HG02852 (cell line): ENCODE measurements at regions not wholly inside any gene's neighbourhood (a gene's known extent, or its start where the extent isn't known, plus 50 kb on each side); places are given as distances from the start of the nearest gene placed in this dataset.
A peak's percentile ranks its signal among the peaks of the same experiment; 100 is the strongest.
"Not testable (repeated sequence)": the region's sequence is repeated elsewhere in the genome, so short reads cannot be mapped to it uniquely, and the experiment has no call there.

ENCODE experiments used
- ATAC-seq: cut with Tn5 transposase; IDR thresholded peaks from one replicate; pipeline ENCODE4 v1.9.1; 2021; ENCODE audit warnings: mild to moderate bottlenecking, moderate library complexity; ENCODE audit not compliant: unreplicated experiment

DNA sequence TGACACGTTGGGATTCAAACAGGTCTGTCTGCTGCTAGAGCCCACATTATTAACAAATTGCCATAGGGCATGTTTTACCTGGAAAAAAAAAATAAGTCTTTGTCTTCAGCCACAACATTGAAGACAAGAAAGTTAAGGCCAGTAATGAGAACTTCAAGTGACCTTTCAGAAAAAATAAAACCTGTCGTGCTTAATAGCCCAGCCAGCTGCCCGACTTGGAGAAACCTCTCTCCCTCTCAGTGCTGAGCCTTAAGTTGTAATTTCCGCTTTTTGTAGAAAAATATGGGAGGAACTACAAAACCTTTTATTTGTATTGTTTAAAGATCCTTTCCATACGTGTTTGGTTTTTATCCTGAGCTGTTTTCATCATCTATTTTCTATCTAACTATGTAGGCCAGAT, 454.3 kb upstream of the SLITRK6 start:
- ATAC-seq, result not testable (repeated sequence)

DNA sequence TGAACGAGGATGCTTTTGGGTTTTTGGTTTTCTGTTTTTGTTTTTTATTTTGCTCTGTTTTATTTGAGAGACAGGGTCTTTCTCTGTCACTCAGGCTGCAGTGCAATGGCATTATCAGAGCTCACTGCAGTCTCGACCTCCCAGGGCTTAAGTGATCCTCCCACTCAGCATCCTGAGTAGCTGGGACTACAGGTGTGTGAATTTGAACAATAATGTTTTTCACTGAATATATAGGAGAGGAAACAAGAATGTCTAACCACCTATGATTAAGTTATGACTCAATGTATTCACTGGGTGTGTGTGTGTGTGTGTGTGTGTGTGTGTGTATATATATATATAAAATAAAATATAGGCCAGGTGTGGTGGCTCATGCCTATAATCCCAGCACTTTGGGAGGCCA, 456.6 kb upstream of the SLITRK6 start:
- not testable (repeated sequence) for ATAC-seq

DNA sequence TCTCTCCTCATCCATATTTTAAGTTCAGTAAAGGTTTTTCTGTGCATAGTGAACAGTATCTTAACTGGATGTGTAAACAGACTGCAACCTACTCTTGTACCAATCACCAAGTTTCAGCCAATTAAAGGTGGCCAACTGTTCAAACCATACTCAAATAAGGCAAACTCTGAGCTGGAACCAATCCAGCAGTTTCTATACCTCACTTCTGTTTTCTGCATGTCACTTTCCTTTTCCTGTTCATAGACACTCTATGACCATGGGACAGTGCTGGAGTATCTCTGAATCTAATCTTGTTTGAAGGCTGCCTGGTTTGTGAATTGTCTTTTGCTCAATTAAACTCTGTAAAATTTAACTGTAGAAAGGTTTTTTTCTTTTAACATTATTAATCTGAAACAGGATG, 470.3 kb upstream of the SLITRK6 start:
- ATAC-seq, result no peak

DNA sequence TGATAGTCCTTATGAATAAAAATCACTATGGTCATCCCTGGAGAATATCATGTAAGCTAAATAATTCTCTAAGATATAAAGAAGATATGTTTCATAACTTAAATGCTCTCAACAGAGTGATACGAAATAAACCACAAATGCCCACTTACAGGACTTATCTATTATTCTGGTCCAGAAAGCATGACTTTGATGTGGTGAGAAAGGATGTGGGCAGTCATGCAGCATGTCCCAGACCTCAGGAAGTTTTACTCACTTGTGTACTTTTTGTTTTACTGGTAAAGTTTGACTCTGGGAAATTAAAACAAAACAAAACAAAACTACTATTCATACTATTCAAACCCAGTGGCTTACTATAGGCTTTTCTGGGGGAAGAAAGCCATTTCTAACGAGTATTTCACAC, 483.2 kb upstream of the SLITRK6 start:
- ATAC-seq, result peak; percentile 80

DNA sequence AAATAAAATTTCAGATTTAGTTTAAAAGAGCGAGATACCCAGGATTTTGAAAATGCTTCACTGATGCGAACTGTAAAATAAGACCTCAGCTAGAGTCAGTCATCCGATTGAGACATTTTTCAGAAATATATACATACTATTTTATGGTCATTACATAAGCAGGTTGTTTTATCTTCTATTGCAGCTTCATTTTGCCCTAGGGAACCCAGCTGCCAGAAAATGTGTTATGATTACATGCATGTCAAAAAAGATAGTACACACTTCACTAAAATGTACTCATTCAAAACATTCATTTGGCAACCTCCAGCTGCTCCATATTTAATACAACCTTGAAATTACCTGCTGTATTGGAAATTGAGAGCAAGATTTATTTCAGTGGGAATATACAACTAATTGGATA, 483.8 kb upstream of the SLITRK6 start:
- ATAC-seq, result no peak

DNA sequence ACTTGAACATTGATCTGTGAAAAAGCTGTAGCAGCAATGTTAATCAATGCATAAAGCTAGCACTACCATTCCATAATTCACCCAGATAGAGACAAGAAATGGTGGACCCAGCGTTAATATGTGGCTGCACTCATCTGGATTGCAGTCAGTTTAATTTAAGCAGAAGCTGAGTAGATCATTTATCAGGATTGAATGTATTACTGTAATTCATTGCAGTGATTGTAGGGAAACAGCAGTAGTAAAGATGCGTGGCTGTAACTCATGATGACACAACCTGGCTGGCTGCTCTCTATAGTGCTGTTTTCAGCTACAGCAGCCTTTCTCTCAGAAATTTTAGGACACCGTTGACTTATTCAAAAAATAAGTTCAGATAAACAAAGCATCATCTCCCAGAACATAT, 499.5 kb upstream of the SLITRK6 start:
- no peak for ATAC-seq

DNA sequence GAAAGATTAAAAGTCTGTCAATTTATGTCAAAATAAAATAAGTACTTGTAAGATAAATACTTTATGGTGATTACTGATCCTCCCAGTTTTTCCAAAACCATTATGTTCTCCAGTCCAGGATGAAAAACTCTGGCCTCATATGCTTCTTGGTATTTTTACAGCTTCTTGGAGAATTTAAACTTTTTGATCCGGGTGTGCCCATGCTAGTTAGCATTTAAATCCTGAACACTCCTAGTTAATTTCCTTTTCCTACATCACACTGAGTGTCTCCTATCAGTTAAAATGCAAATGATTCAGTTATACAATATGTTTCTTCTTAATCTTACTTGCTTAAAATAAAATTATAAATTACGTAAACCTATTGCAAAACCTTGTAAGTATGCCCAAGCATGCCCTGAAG, 499.9 kb upstream of the SLITRK6 start:
- no peak for ATAC-seq

DNA sequence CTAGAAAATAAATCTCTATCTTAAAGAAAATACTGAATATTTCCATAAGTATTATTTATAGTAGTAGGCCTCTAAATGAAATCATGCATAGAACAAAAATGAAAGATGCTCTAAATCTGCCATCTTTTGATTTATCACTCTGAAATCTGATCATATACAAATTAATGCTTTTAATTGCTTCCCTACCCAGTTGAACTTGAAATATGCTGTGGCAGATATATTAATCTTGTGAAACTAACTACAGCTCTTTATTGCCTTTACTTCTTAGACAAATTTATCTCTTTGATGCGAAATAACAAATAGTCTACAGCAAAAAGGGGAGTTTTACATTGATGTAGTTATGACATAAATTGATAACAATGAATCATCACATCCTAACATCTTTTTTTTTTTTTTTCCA, 510.7 kb upstream of the SLITRK6 start:
- no peak for ATAC-seq

DNA sequence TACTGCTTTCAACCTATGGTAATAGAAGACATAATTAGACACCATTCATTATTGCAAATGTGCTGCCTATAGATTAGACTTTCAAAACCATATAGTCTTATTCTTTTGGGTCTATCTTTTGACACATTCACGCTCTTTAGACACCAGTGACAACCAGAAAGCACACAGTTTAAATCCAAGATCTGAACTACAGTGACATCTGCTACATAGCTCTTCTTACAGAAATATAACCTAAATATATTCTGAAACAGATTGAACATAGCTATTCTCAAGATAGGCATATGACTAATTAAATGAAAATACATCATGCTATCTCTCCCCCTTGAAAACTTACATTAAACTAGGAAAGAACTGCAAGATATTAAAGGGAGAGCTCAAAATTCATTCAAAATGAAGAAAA, 514.2 kb upstream of the SLITRK6 start:
- no peak for ATAC-seq

DNA sequence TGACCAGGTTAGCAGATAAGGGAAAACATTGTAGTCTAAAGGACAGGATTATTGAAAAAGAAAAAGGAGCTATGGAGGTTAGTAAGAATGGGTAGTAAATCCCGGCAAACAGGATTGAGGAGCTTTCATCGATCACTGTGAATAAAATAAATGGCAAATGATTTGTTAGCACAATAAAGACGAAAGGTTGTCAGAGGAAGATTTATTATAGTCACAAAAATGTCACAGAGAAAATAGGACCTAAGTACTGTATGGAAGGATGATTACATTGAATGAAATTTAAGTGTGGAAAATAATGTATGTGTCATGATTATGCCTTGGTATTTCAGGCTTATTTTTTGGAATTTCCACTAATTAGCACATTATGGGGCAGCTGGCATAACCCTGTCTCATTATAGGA, 519.2 kb upstream of the SLITRK6 start:
- no peak for ATAC-seq

DNA sequence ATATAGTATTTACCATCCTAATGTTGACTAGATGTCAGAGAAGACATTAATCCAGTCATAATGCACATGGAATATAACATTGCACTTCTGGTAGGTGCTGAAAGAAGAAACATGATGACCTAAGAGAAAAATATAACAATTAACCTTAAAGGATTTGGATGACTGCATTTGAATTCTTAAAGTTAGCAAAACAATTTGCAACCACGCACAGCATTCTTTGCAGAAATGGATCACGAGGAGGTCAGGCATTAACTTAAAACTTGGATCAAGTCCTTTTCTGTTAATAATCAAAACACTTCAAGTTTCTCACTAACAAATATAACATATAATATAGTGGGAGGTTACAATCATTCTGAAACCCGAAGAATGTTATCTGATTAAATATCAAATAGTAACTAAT, 525.0 kb upstream of the SLITRK6 start:
- ATAC-seq, result no peak

DNA sequence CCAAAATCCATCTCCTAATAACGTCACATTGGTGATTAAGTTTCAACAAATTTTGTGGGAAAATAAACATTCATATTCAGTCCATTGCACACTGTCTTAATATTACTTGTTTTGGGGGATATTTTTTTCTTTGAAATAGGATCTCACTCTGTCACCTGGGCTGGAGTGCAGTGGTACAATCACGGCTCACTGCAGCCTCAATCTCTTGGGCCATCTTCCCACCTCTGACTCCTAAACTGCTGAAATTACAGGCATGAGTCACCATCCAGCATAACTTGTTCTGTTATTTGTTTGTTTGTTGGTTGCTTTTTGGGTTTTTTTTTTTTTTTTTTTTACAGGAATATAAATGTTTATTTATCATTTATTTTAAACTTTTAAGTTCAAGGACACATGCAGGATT, 556.1 kb upstream of the SLITRK6 start:
- no peak for ATAC-seq

DNA sequence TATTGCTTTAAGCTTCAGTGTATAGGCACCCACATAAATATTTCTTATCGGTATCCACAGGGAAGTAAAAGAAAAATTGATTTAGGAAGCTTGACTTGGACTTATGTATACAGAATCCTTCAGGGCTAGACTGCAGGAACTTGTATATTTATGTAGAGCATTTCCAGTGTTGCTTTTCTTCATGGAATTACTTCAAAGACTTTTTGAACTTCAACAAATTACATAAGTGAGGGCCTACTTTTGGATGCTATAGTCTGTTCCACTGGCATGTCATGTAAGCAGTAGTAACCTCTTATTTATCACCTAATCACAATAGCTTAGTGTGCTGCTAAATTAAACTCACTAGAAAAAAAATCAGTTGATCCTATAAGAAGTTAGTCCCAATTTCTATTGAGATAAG, 557.9 kb upstream of the SLITRK6 start:
- ATAC-seq, result no peak

DNA sequence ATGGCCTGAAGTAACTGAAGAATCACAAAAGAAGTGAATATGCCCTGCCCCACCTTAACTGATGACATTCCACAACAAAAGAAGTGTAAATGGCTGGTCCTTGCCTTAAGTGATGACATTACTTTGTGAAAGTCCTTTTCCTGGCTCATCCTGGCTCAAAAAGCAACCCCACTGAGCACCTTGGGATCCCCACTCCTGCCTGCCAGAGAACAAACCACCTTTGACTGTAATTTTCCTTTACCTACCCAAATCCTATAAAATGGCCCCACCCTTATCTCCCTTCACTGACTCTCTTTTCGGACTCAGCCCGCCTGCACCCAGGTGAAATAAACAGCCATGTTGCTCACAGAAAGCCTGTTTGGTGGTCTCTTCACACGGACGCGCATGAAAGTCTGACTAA, 564.5 kb upstream of the SLITRK6 start:
- ATAC-seq, result not testable (repeated sequence)

DNA sequence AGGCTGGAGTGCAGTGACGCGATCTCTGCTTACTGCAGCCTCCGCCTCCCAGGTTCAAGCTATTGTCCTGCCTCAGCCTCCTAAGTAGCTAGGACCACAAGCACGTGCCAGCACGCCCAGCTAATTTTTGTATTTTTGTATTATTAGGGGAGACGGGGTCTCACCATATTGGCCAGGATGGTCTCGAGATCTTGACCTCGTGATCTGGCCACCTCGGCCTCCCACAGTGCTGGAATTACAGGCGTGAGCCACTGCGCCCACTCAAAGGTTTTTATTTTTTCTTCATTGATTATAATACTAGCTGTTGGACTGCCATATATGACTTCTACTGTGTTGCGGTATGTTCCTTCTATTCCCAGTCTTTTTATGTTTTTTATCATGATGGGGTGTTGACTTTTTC, 569.7 kb upstream of the SLITRK6 start:
- no peak for ATAC-seq

DNA sequence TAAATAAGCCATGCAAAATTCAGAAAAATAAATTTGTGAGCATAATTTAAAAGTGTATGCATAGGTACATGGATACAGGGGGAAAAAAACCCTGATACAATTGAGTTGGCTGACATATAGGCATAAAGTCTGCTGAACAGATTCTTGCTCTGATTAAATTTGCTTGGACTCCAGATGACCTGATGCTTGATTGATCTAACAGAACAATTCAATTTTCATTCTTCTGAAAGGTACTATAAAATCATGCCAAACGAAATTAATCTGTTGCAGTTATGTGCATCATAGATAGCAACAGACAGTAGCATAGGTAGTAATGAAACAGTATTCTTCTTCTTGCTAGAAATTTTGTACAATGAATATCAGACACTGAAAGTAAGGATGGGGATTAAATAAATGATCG, 578.2 kb upstream of the SLITRK6 start:
- ATAC-seq, result no peak

DNA sequence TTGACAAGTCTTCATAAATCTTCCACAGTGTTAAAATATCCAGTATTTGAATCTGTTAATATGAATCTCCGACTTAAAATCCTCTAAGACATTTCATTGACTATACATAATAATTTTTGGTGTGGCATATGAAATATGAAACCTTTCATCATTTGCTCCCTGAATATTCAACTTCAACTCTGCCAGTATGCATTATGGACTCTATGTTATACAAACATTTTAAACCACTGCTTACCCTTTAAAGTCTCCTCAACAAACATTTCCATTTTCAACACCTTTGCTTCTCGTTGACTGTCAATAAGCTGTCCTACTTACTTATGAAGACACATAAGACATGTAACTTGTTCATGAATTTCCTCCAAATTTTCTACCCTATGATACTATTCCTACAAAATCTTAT, 579.4 kb upstream of the SLITRK6 start:
- no peak for ATAC-seq

DNA sequence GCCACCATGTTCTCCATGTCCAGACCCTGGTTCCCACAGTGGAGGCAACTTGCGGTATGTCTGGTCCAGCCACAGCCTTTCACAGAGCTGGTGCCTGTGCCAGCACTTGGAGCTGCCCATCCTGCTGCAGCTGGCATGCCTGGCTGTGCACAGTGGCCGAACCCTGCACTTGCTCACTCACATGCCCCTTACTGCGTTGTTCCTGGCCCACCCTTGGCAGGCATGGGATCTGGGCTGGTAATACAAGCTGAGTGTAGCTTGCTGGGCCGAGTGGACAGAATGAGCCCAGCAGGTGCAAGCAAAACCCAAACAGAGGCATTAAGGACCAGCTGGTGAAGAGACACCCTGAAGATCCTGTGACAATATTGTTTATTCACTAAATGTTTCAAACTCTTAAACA, 583.9 kb upstream of the SLITRK6 start:
- ATAC-seq, result no peak

DNA sequence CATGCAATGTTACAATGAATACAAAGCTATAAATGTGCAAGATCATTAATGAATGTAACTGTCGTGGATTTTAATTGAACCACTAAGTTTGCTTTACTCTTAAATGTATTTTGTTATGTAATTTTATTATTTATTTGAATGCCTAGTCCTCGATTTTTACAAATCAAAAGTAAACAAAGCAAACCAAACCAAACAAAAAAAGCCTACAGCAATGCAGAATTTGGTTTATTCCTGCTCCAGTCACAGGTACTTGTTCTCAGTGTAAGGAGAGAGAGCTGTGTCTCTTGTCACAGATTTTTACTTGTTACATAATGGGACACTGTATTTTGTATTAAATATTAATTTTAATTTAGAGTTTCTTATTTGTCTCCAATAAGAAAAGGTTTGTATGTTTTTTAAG, 584.3 kb upstream of the SLITRK6 start:
- ATAC-seq, result no peak

DNA sequence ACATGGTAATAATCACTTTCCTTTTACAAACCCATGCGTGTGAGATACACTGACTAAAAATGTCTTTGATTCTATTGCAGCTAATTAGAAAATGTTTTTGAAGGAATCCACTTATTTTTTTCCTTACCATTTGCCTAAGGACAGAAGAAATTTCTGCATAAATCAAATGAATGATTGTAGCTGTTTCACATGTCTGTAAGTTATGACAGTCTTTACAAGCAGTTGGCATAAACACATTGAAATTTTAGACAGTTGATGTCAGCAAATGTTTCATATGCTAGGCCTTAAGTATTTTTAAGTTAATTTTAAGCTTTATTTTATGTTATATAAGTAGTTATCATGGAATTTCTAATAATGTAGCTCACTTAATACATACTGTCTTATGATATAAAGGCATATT, 598.4 kb upstream of the SLITRK6 start:
- no peak for ATAC-seq

DNA sequence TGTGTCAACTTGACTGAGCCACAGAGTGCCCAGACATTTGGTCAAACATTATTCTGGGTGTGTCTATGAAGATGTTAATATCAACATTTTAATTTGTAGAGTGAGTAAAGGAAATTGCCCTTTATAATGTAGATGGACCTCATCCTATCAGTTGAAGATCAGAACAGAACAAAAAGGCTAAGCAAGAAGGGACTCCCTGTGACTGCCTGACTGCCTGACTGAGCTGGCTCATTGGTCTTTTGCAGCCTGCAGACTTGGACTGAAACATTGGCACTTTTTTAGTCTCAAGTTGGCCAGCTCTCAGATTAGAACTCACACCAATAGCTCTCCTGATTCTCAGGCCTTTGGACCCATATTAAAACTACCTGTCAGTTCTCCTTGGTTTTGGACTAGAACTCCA, 600.4 kb upstream of the SLITRK6 start:
- ATAC-seq, result no peak

DNA sequence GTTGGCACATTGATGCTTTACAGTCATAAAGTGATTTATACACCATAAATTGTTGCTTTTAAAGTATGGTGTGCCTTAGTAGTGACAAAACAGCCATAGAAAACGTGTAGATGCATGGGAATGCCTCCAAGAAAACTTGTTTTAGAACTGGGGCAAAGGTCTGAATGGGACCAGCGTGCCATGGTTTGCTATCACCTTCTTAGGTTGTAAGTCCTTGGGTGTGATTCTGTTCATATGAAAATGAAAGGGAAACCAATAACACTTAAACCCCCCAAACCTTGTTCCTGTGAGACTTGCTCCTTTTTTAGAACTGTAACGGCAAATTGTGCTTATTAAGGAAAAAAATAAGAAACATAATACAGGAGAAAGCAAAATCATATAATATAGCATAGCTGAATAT, 603.3 kb upstream of the SLITRK6 start:
- ATAC-seq, result no peak

DNA sequence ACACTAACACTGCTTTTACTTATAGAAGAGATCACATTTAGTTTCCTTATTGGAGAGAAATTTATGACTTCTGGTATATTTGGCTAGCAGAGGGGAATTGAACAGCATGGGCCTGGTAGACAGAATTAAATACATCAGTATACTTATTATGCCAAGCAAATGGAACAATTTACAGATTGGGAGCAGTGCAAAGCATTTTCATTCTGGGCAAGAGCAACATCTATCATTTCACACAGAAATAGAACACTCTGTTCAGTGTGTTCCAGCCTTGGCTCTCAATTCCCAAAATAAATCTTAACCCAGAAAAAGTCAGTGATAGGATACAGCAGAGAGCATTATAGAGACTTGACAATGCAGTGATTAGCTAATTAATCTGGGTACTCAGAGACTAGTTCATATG, 604.0 kb upstream of the SLITRK6 start:
- ATAC-seq, result no peak
